ENCODE measurements at regions not wholly inside any gene's neighbourhood (a gene's known extent, or its start where the extent isn't known, plus 50 kb on each side); places are given as distances from the start of the nearest gene placed in this dataset.

GRCh38 chr1:239944666-239945065 lies 147.0 kb upstream of the FMN2 start:
- Histone ChIP-seq H3K4me1 (ENCODE audit: low read length) (no peaks in the 10 kb centered on the region), H3K27me3 (replicated peaks; ENCODE audit: insufficient read depth, low read length) (no peaks in the 10 kb centered on the region), H3K9me2 (replicated peaks; ENCODE audit: insufficient read depth, low read length) (no peaks in the 10 kb centered on the region), H3K4me3 (ENCODE audit: low read length) (no peak overlapping the region), H3K27ac (ENCODE audit: low read length) (no peak overlapping the region), H3K79me2 (ENCODE audit: low read length) (no peaks in the 10 kb centered on the region), H2AFZ (ENCODE audit: low read length) (no peak overlapping the region), H3K9ac (ENCODE audit: low read length) (no peak overlapping the region), H3F3A (ENCODE audit: insufficient read depth, low read length) (no peaks in the 10 kb centered on the region), H3K4me2 (ENCODE audit: low read depth, low read length) (no peak overlapping the region), H3K36me3 (replicated peaks; ENCODE audit: insufficient read depth, low read length) (no peaks in the 10 kb centered on the region), H3K9me3 (replicated peaks; ENCODE audit: insufficient read depth, low read length) (no peaks in the 10 kb centered on the region), H4K20me1 (ENCODE audit: insufficient read depth, low read length) (no peaks in the 10 kb centered on the region)
- TF ChIP-seq CTCF (IDR thresholded peaks at IDR 0.05; ENCODE audit: low read length) (no peak), EZH2phosphoT487 (IDR thresholded peaks at IDR 0.05; ENCODE audit: low read length) (no peak), EZH2 (optimal IDR thresholded peaks at IDR 0.05; ENCODE audit: low read depth, low read length) (no peak)
- DNase-seq, result no peak

- Histone ChIP-seq H3F3A (ENCODE audit: insufficient read depth, low read length) (no peaks in the 10 kb centered on the region), H4K20me1 (ENCODE audit: insufficient read depth, low read length) (no peaks in the 10 kb centered on the region), H3K36me3 (replicated peaks; ENCODE audit: insufficient read depth, low read length) (no peaks in the 10 kb centered on the region), H3K27ac (ENCODE audit: low read length) (no peak overlapping the region), H3K4me2 (ENCODE audit: low read depth, low read length) (no peak overlapping the region), H3K4me3 (ENCODE audit: low read length) (no peak overlapping the region), H3K9ac (ENCODE audit: low read length) (no peak overlapping the region), H2AFZ (ENCODE audit: low read length) (no peak overlapping the region), H3K9me3 (replicated peaks; ENCODE audit: insufficient read depth, low read length) (no peaks in the 10 kb centered on the region), H3K79me2 (ENCODE audit: low read length) (no peaks in the 10 kb centered on the region), H3K9me2 (replicated peaks; ENCODE audit: insufficient read depth, low read length) (no peaks in the 10 kb centered on the region), H3K4me1 (ENCODE audit: low read length) (no peaks in the 10 kb centered on the region), H3K27me3 (replicated peaks; ENCODE audit: insufficient read depth, low read length) (no peaks in the 10 kb centered on the region)
- TF ChIP-seq EZH2 (optimal IDR thresholded peaks at IDR 0.05; ENCODE audit: low read depth, low read length), result no peak
- no peak for TF ChIP-seq EZH2phosphoT487 (IDR thresholded peaks at IDR 0.05; ENCODE audit: low read length)
- no peak for TF ChIP-seq CTCF (IDR thresholded peaks at IDR 0.05; ENCODE audit: low read length)
- no peak for DNase-seq
Measured at GRCh38 chr1:239947801-239948200, 143.9 kb upstream of the FMN2 start.

- peak; percentile 83 for DNase-seq
- Histone ChIP-seq H3K79me2 (ENCODE audit: low read length) (no peaks in the 10 kb centered on the region), H3K27ac (ENCODE audit: low read length) (no peak overlapping the region), H4K20me1 (ENCODE audit: insufficient read depth, low read length) (no peaks in the 10 kb centered on the region), H3K4me2 (ENCODE audit: low read depth, low read length) (no peak overlapping the region), H2AFZ (ENCODE audit: low read length) (no peak overlapping the region), H3K27me3 (replicated peaks; ENCODE audit: insufficient read depth, low read length) (no peaks in the 10 kb centered on the region), H3K9me3 (replicated peaks; ENCODE audit: insufficient read depth, low read length) (no peaks in the 10 kb centered on the region), H3K9me2 (replicated peaks; ENCODE audit: insufficient read depth, low read length) (no peaks in the 10 kb centered on the region), H3F3A (ENCODE audit: insufficient read depth, low read length) (no peaks in the 10 kb centered on the region), H3K4me3 (ENCODE audit: low read length) (no peak overlapping the region), H3K4me1 (ENCODE audit: low read length) (no peaks in the 10 kb centered on the region), H3K36me3 (replicated peaks; ENCODE audit: insufficient read depth, low read length) (no peaks in the 10 kb centered on the region), H3K9ac (ENCODE audit: low read length) (no peak overlapping the region)
- TF ChIP-seq CTCF (IDR thresholded peaks at IDR 0.05; ENCODE audit: low read length) (peak; percentile 69), EZH2phosphoT487 (IDR thresholded peaks at IDR 0.05; ENCODE audit: low read length) (no peak), EZH2 (optimal IDR thresholded peaks at IDR 0.05; ENCODE audit: low read depth, low read length) (no peak)
Measured at GRCh38 chr1:239951511-239952140, 140.1 kb upstream of the FMN2 start.
